ENCODE measurements at regions not wholly inside any gene's neighbourhood (a gene's known extent, or its start where the extent isn't known, plus 50 kb on each side); places are given as distances from the start of the nearest gene placed in this dataset.

DNA sequence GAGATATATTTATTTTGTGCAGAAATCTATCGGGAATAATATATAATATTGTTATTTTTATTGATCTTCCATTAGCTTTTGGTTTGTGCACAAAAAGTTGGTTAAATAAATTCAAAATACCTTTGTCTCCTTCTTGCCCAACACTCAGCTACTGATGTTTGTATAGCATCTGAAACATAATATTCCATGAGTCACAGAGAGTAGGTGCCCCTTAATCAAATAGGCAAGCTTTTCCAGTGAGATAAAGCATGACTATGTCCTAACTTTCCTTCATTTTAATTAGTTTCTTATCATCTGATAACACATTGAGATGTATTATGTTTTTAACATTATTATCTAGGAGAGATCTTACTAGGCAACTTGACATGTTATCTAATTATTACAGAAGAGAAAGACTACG is 432.2 kb downstream of the KIF20B start:
- no peak overlapping the region for H3K9ac ChIP-seq (ENCODE audit: low read length)
- H3K36me3 ChIP-seq (ENCODE audit: low read length): no peaks in the 10 kb centered on the region
- H3K4me3 ChIP-seq (ENCODE audit: insufficient read depth, low read length, poor library complexity, severe bottlenecking): no peak overlapping the region

GRCh38 chr10:90136731-90137316 is 435.4 kb downstream of the KIF20B start:
- no peak overlapping the region for H3K9ac ChIP-seq (ENCODE audit: low read length)
- H3K27ac ChIP-seq (ENCODE audit: low read depth, low read length): no peak overlapping the region
- H4K20me1 ChIP-seq (ENCODE audit: low read depth, low read length): no peaks in the 10 kb centered on the region
- H3K4me2 ChIP-seq (ENCODE audit: low read depth, low read length, poor library complexity, severe bottlenecking): no peak overlapping the region
- no peaks in the 10 kb centered on the region for H3K79me2 ChIP-seq (ENCODE audit: insufficient read depth, low read length)
- H3K4me3 ChIP-seq (ENCODE audit: insufficient read depth, low read length, poor library complexity, severe bottlenecking): no peak overlapping the region
- TF ChIP-seq CTCF (IDR thresholded peaks at IDR 0.05; ENCODE audit: insufficient read depth, low read length, poor library complexity, severe bottlenecking) (no peak), EZH2phosphoT487 (conservative IDR thresholded peaks at IDR 0.05; ENCODE audit: low read length) (no peak)
- H3K9me2 ChIP-seq (replicated peaks; ENCODE audit: insufficient read depth, low read length): no peaks in the 10 kb centered on the region
- no peaks in the 10 kb centered on the region for H3F3A ChIP-seq (ENCODE audit: insufficient read depth)
- H3K27me3 ChIP-seq (ENCODE audit: low read length): no peaks in the 10 kb centered on the region
- H3K36me3 ChIP-seq (ENCODE audit: low read length): no peaks in the 10 kb centered on the region
- H2AFZ ChIP-seq (ENCODE audit: low read depth, low read length, severe bottlenecking): no peak overlapping the region
- peaks cover 24% of the 10 kb centered on the region; the same call in 1 of the 2 replicates for H3K9me3 ChIP-seq (ENCODE audit: insufficient read depth, low read length)

More for the DNA sequence above, 432.2 kb downstream of the KIF20B start:
- H3K27ac ChIP-seq (ENCODE audit: low read depth, low read length): no peak overlapping the region
- no peaks in the 10 kb centered on the region for H3F3A ChIP-seq (ENCODE audit: insufficient read depth)
- H3K79me2 ChIP-seq (ENCODE audit: insufficient read depth, low read length): no peaks in the 10 kb centered on the region
- no peak overlapping the region for H3K4me2 ChIP-seq (ENCODE audit: low read depth, low read length, poor library complexity, severe bottlenecking)
- no peaks in the 10 kb centered on the region for H3K27me3 ChIP-seq (ENCODE audit: low read length)
- H2AFZ ChIP-seq (ENCODE audit: low read depth, low read length, severe bottlenecking): no peak overlapping the region
- H4K20me1 ChIP-seq (ENCODE audit: low read depth, low read length): no peaks in the 10 kb centered on the region
- H3K9me3 ChIP-seq (ENCODE audit: insufficient read depth, low read length): peaks cover 28% of the 10 kb centered on the region; the same call in 1 of the 2 replicates
- TF ChIP-seq CTCF (IDR thresholded peaks at IDR 0.05; ENCODE audit: insufficient read depth, low read length, poor library complexity, severe bottlenecking) (no peak), EZH2phosphoT487 (conservative IDR thresholded peaks at IDR 0.05; ENCODE audit: low read length) (no peak)
- H3K9me2 ChIP-seq (replicated peaks; ENCODE audit: insufficient read depth, low read length): no peaks in the 10 kb centered on the region

DNA sequence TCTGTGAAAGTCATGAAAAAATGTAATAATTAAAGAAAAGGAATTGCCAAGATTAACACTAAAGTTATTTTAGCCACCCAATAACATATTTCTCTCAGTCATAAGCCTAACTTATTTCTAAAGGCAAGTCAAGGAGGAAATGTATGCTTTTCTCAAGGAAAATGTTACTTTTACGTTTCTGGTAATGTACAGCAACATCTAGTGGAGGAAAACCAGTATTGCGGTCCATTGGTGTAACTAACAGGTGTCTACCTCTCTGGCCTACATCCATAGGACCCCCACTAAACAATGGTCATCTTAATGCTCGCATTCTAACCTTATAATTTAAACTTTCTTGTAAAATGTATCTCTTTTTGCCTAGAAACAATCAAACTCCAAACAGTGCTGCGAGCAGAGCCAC is 437.5 kb downstream of the KIF20B start:
- Histone ChIP-seq H3K36me3 (ENCODE audit: low read length) (no peaks in the 10 kb centered on the region), H2AFZ (ENCODE audit: low read depth, low read length, severe bottlenecking) (no peak overlapping the region), H3F3A (ENCODE audit: insufficient read depth) (no peaks in the 10 kb centered on the region), H3K4me3 (ENCODE audit: insufficient read depth, low read length, poor library complexity, severe bottlenecking) (no peak overlapping the region), H3K27ac (ENCODE audit: low read depth, low read length) (no peak overlapping the region), H3K4me2 (ENCODE audit: low read depth, low read length, poor library complexity, severe bottlenecking) (no peak overlapping the region), H3K27me3 (ENCODE audit: low read length) (no peaks in the 10 kb centered on the region), H3K79me2 (ENCODE audit: insufficient read depth, low read length) (no peaks in the 10 kb centered on the region), H3K9me2 (replicated peaks; ENCODE audit: insufficient read depth, low read length) (no peaks in the 10 kb centered on the region), H4K20me1 (ENCODE audit: low read depth, low read length) (no peaks in the 10 kb centered on the region), H3K9me3 (ENCODE audit: insufficient read depth, low read length) (peaks cover 23% of the 10 kb centered on the region; the same call in 1 of the 2 replicates), H3K9ac (ENCODE audit: low read length) (no peak overlapping the region)
- no peak for TF ChIP-seq EZH2phosphoT487 (conservative IDR thresholded peaks at IDR 0.05; ENCODE audit: low read length)
- peak; percentile 12 for TF ChIP-seq CTCF (IDR thresholded peaks at IDR 0.05; ENCODE audit: insufficient read depth, low read length, poor library complexity, severe bottlenecking)

Data from SU-DHL-6 (cell line).